ENCODE measurements at regions not wholly inside any gene's neighbourhood (a gene's known extent, or its start where the extent isn't known, plus 50 kb on each side); places are given as distances from the start of the nearest gene placed in this dataset.
"Not testable (repeated sequence)": the region's sequence is repeated elsewhere in the genome, so short reads cannot be mapped to it uniquely, and the experiment has no call there.

DNA sequence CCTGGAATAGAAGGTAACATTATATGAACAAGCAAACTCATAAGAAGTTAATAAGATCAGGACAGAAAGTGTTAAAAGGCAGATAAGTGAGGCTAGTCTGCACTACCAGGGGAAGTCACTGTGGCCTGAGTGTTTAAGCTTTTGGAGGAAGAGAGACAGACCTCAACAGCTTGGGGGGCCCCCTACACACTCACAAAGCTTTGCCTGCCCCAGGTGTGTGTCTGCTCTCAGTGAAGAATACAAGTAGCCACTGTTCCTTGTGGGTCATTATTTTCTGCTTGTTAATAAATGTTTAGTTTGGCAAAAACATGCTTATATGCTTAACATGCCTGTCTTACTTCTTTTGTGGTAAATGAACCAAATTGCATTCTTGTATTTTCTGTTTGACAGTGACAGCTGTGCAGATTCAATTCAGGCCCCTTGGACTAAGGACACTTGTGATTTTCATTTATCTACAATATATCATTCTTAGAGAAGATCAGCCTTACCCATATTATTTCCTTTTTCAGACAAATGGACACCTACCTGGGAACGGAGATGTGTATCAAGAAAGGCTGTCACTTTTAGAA, 50.7 kb upstream of the C12orf71 start:
- no peak for DNase-seq

DNA sequence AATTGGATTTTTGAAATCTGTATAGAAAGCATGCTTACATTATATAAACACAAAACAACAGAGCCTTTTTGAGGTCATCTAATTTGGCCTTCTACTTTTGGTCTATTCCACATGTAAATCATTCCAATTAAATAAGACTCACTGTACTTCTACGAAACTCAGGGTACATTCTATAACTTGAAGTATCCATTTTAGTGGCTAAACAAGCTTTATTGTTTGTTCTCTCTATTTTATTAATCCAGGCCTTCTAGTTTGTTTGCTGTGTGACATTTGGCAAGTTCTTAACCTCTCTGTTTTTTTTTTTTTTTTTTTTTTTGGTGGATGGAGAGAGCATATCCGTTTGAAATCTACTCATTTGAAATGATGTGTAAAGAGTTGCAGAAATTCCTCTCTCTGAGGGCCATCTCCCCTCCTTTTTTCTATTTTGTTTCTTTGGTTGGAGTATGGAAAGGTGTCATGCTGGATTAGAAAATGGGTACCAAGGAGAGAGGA, 58.1 kb upstream of the C12orf71 start:
- no peak for DNase-seq

DNA sequence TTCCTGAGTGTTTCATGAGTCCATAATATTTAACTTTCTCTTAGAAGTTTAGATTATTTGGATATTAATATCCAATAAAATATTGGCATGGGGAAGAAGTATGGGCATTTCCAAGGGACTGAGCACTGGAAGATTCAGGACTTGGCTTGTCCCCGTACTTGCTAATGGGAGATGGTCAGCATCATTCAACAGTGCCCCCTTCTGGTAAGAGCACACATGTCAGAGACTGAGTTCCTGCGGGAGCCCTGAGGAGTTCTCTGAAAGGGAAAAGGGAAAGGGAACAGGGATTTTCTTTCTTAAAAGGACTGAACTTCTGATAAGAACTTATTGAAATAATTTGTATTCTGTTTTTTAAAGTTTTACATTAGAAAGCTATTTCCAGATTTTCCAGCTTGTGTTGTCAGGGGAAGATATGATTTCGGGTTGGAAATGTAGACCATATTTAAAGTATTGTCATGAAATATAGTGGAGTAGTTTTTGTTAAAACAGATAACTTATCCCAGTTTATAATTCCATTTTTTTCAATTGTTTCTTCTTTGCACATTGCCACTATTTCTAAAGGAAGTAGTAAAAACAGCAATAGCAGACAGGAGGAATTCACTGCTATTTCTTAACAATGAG, 59.8 kb upstream of the C12orf71 start:
- peak; percentile 22 for DNase-seq

GRCh38 chr12:27143256-27144069, 61.1 kb upstream of the C12orf71 start:
- DNase-seq, result no peak

GRCh38 chr12:27145725-27146124, 63.3 kb upstream of the C12orf71 start:
- not testable (repeated sequence) for DNase-seq

GRCh38 chr12:27148373-27148772, 66.0 kb upstream of the C12orf71 start:
- no peak for DNase-seq

- no peak for DNase-seq
Observed at GRCh38 chr12:27148791-27149190, 66.4 kb upstream of the C12orf71 start.

DNA sequence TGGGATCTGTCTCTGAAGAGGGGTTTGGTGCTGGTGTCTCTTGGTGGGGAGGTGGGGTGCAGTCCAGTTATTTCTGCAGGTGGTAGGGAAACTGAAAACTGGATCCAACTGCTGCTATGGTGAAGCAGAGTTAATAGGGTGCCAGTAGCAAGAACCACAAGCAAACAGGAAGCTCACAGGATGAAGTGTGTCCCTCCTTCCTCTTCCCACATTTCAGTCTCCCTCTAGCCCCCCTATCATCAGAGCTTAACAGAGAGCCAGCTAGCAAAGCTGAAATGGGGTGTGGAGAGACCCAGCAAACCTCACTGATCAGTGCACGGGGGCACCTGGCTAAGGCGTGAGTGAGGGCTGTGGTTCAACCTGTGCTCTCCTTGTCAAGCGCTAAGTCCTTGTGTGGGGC, 69.1 kb upstream of the C12orf71 start:
- DNase-seq, result no peak

- DNase-seq, result no peak
Observed at GRCh38 chr12:27158297-27158696, 75.9 kb upstream of the C12orf71 start.

- no peak for DNase-seq
Observed at GRCh38 chr12:27161458-27162228, 79.3 kb upstream of the C12orf71 start.

- no peak for DNase-seq
Observed at GRCh38 chr12:27162229-27162537, 79.8 kb upstream of the C12orf71 start.

DNA sequence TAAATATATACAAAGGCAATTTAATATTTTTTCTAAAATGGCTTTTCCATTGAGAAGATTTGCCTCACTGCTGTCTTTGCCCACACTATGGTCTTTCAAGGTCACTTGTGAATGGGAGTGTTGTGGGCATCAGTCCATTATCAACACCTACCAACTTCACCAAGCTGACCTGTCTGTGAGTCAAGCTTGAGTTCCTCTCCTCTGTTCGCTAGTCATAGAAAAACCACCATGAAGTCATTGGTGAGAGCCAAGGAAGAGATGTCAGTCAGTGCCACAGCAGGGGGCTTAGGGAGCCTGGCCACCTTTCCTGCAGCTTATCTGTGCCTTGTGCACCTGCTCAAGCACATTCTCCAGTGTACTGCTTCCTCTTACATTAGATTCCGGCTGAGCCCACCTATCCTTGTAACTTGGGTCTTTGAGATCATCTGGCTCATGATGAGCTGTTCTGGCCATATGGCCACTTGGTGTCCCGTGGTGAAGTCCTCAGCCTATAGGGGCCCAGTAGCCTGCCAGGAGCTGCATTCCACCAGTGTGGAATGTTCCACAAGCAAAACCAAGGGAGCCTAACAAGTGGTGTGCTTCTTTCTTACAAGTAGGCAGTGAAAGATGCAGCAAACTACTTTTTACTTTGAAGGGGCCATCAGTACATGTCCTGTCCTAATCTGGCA, 80.8 kb upstream of the C12orf71 start:
- no peak for DNase-seq

DNA sequence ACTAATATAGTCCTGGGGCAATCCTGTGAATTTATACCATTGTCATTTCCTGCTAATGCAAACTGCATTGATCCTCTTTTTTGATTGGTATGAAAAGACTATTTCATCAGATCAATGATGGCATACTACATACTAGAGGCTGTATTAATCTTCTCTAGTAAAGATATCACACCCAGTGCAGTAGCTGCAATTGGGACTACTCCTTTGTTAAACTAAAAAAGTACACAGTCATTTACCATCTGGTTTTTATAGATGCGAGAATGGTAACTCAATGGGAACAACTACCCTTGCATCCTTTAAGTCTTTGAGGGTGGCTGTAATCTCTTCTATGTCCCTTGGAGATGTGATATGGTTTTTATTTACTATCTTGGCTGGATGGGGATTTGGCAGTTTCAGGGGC, 80.2 kb upstream of the STK38L start:
- no peak for DNase-seq

DNA sequence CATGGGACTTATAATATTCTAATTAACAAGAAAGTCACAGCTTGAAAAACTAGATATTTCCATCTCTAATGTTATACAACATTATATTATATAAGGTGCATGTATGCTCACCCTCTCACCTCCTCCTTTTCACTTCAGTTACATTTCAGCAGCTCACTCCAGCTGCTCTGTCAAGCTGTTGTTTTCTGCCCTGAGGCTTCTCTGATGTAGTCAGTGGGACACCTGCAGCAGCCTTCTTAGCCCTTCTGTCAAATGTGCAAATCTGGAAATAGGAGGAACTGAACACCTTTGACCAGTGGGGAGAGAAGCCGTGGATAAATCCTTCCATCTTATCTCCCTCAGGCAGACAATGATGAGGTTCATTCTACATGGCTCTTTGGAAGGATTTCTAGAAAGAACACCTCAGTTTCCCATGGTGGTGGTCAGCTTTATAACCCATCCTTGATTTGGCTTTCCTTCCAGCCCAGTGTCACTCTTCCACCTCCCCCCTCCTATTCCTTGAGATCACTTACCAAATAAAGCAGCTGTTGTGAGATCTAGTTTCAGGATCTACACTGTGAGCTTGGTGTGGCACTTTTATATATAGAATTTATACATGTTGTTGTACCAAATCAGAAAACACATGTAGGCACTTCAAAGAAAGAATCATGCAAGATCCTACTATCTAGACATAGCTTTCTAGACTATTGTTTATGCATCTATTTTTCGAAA, 79.6 kb upstream of the STK38L start:
- DNase-seq, result no peak

GRCh38 chr12:27165958-27166357, 78.1 kb upstream of the STK38L start:
- not testable (repeated sequence) for DNase-seq

DNA sequence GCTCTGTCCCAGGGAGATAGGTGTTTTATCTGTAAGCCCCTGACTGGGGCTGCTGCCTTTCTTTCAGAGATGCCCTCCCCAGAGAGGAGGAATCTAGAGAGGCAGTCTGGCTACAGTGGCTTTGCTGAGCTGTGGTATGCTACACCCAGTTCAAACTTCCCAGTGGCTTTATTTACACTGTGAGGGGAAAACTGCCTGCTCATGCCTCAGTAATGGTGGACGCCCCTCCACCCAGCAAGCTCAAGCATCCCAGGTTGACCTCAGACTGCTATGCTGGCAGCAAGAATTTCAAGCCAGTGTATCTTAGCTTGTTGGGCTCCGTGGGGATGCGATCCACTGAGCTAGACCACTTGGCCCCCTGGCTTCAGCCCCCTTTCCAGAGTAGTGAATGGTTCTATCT, 72.6 kb upstream of the STK38L start:
- DNase-seq, result not testable (repeated sequence)

DNA sequence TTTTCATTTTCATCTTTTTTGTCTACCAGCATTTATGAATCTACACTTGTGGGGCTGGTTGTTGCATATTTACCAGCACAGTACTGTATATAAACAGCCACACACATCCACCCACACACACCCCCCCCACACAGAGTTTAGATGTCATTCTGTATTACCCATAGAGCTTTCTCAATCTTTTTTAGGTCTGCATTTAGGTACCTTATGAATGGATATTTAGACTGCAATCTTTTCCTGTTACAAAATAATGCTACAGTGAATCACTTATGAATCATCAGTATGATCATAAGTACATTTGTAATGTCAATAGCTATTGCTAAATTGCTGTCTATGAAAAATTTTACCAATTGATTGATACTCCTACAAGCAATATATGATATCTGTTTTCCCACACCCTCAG, 67.3 kb upstream of the STK38L start:
- no peak for DNase-seq

DNA sequence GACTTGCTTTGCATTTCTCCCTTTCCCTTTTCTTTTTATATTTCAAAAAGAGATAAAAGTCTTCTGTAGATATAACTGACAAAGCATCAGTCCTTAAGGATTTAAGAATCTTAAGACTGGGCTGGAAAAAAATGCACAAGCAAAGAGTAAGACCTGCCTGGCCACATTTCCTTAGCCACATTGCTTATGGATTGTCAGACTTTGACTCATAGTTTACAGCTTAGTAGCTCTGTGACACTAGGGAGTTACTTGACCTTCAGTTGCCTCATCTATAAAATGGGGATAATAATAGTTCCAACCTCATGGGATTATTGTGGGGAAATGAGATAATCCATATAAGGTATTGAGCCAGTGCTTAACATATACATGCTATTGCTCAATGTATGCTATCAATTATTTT, 66.4 kb upstream of the STK38L start:
- DNase-seq, result no peak

- no peak for DNase-seq
Observed at GRCh38 chr12:27178255-27178654, 65.8 kb upstream of the STK38L start.

- no peak for DNase-seq
Observed at GRCh38 chr12:27178723-27179399, 65.2 kb upstream of the STK38L start.

GRCh38 chr12:27179400-27180214, 64.5 kb upstream of the STK38L start:
- DNase-seq, result no peak

All from NCI-H2081 treated with DMSO at 0.1 percent for 48 hours (cell line).